Panc1 (cell line): ENCODE measurements at regions not wholly inside any gene's neighbourhood (a gene's known extent, or its start where the extent isn't known, plus 50 kb on each side); places are given as distances from the start of the nearest gene placed in this dataset.

Experiments used
- CTCF ChIP-seq: fragments of 450-650 bp; IDR thresholded peaks from 2 replicates; pipeline ENCODE4 v1.5.1; 2017; ENCODE audit warnings: mild to moderate bottlenecking
- POLR2AphosphoS5 ChIP-seq: IDR thresholded peaks from 2 replicates; pipeline ENCODE4 v1.6.1; 2012; ENCODE audit warnings: mild to moderate bottlenecking, low read depth, low read length, moderate library complexity
- TF ChIP-seq, protein P1 (sequence below), 2 experiments: IDR thresholded peaks; 2 replicates each; pipeline ENCODE4 v1.6.1; 2011 to 2012; ENCODE audit warnings: low read depth in 2 of 2, control low read depth in 1 of 2, low read length in 1 of 2, mild to moderate bottlenecking in 1 of 2, moderate library complexity in 1 of 2; ENCODE audit not compliant: insufficient read depth in 1 of 2

- TF ChIP-seq CTCF (no peak), POLR2AphosphoS5 (no peak)
- TF ChIP-seq, protein P1, sequence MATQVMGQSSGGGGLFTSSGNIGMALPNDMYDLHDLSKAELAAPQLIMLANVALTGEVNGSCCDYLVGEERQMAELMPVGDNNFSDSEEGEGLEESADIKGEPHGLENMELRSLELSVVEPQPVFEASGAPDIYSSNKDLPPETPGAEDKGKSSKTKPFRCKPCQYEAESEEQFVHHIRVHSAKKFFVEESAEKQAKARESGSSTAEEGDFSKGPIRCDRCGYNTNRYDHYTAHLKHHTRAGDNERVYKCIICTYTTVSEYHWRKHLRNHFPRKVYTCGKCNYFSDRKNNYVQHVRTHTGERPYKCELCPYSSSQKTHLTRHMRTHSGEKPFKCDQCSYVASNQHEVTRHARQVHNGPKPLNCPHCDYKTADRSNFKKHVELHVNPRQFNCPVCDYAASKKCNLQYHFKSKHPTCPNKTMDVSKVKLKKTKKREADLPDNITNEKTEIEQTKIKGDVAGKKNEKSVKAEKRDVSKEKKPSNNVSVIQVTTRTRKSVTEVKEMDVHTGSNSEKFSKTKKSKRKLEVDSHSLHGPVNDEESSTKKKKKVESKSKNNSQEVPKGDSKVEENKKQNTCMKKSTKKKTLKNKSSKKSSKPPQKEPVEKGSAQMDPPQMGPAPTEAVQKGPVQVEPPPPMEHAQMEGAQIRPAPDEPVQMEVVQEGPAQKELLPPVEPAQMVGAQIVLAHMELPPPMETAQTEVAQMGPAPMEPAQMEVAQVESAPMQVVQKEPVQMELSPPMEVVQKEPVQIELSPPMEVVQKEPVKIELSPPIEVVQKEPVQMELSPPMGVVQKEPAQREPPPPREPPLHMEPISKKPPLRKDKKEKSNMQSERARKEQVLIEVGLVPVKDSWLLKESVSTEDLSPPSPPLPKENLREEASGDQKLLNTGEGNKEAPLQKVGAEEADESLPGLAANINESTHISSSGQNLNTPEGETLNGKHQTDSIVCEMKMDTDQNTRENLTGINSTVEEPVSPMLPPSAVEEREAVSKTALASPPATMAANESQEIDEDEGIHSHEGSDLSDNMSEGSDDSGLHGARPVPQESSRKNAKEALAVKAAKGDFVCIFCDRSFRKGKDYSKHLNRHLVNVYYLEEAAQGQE (IDR thresholded peaks at IDR 0.05; ENCODE audit: insufficient read depth in 1 of 2, low read depth in 2 of 2, low read length in 1 of 2) = no peak
Observed at GRCh38 chr5:13317654-13318053, 626.8 kb downstream of the DNAH5 start.
